Anterior cingulate cortex (tissue), 58 donors: ENCODE measurements at regions not wholly inside any gene's neighbourhood (a gene's known extent, or its start where the extent isn't known, plus 50 kb on each side); places are given as distances from the start of the nearest gene placed in this dataset.
"Not testable (repeated sequence)": the region's sequence is repeated elsewhere in the genome, so short reads cannot be mapped to it uniquely, and the experiment has no call there.

ENCODE experiments used
- DNase-seq, 58 donors: peaks; one replicate each; lab custom pipeline; 2025; lab: John Stamatoyannopoulos, UW

- no peak for DNase-seq
Measured at GRCh38 chr22:48834404-48834803, 993.3 kb downstream of the BRD1 start.

DNA sequence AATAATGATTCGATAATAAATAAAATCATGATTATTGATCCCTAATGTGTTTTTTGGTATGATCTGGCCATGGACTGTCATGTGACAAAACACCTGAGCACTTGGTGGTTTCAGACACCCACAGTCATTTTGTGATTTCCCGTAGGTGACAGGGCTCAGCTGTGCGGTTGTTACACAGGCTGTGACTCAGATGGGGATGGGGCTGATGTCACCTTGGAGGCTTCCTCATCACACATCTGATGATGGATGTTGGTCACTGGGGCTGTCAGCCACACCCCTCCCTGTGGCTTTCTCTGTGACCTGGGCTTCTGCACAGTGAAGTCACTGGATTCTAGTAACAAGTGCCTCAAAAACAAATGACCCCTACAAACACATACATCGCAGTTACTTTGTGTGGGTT is 995.1 kb downstream of the BRD1 start:
- no peak for DNase-seq

DNA sequence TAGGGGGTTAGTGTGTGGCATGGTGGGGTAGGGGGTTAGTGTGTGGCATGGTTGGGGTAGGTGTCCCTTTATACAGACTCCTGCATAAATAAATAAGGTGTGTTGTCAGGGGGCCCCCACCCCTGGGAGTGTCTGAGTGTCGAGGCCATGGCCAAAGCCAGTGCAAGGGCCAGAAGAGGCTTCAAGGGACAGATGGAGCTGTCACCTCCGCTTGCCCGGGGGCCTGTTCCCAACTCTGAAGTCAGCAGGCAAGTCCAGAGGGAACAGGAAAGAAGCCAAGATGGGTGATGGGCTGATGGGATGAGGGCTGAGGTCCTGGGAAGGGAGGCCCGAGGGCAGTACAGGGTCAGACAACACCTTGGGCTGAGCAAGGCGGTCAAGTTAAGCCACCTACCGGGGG is 997.8 kb downstream of the BRD1 start:
- no peak for DNase-seq

DNA sequence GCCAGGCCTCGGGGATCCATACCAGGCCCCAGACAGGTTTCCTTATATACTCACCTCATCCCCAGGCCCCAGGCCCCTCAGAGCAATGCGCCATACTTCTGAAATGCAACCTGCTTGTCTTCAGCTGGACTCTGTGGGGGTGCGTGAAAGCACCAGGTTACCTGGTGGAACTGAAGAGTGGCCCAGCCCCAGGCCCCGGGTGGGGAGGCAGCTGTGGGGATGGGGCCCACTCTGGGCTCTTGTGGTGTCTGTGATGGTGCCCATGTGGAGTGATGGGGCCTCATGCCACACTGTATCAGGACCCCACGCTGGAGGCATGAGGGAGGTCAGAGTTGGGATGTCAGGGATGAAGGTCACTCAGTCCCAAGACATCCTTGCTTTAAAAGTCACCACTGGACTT is 999.0 kb downstream of the BRD1 start:
- DNase-seq: no peak

GRCh38 chr22:48827904-48828555 is 999.6 kb downstream of the BRD1 start:
- DNase-seq: no peak

DNA sequence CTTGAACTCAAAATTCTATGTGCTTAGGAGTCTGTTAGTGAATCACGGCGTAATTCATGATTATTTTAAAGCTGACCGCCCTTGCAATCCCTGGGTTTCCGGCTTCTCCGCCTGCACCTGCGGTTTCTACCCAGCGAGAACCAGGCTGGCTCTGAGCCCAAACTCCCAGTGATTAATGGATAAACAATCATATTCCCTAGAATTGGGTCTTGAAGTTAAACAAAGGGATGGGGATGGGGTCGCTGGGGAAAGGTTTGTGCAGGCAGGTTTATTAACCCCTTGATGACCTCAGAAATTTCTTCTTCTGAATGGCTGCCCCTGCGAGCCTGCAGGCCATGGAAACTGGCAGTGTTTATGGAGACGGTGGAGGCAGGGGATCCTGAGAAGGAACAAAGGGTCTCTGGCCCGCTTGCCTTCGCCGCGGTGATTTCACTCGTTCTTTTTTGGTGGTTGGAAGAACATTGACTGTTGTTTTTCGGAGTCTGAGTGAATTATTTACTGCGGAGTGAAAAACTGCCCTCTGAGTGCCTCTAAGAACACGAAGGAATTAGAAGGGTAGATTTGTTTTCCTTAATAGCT is 1000.3 kb downstream of the BRD1 start:
- no peak for DNase-seq

DNA sequence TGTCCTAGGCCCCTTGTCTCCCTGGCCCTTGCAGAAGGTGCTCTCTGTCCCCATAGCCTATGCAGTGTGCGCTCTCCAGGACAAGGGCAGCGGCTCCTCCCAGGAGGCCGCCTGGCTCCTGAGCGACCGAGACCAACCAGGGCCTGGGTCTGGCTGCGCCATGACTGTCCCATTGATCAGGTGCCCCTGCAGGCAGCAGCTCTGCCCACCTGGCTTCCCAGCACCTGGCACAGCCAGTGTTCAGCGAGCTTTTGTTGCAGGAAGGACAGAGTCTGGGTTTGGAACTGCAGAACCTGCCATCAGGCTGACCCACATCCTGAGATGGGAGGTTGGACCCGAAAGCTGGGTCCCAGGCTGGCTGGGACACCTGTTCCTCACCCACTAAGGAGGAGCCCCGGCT is 1001.1 kb downstream of the BRD1 start:
- no peak for DNase-seq

GRCh38 chr22:48825802-48826520 is 1001.7 kb downstream of the BRD1 start:
- DNase-seq: no peak

- DNase-seq: peak in 13 of 58 donors; percentile 7 to 67 (median 36)
Measured at GRCh38 chr22:48824712-48825651, 1002.7 kb downstream of the BRD1 start.

- no peak for DNase-seq
Measured at GRCh38 chr22:48823941-48824340, 1003.7 kb downstream of the BRD1 start.

DNA sequence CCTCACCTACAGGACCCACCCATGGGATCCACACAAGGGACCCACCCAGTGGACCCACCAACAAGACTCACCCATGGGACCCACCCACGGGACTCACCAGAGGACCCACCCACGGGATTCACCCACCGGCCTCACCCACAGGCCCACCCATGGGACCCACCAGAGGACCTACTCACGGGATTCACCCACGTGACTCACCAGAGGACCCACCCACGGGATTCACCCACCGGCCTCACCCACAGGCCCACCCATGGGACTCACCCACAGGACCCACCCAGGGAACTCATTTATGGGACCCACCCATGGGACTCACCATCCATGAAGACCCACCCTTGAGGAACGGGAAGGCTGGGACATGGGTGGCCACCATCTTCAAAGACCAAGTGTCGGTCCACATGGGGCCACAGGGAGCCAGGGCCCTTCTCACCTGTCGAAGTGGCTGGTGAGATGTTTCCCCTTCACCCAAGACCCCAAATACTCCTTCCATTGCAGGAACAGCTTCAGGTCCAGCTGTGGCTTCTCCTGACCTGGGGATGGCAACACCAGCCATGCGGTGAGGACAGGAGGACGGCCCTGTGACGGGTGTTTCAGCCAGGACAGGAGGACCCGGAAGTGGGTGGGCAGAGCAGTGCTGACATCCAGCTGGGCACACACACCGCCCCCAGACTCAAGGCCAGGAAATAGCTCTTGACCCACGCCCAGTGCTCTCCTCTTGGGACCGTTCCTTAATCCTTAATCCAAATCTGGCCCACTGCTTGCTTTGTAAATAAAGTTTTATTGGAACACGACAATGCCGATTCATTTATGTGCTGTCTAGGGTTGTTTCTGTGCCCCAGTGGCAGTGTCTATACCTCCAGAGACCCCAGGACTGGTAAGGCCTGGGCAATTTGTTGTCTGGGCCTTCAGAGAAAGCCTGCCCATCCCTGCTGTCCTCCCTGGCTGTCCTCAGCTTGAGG is 1005.1 kb downstream of the BRD1 start:
- no peak for DNase-seq

DNA sequence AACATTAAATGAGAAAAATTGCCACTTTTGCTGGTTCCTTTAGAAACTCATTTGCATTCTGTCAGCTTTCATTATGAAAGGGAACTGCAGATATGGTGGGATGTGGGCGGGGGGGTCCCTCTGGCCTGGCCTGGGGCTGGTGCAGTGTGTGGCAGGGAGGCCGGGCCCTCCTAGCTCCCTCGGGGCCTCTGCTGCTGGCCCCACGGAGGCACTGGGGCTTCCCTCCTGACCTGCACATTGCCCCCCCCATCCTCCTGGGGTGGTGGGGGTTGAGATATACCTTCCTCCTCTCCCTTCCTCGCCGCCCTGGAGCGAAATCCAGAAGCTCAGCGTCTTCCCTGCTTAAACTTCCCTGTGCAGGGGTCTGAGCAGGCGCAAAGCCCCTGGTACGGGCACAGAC is 1005.9 kb downstream of the BRD1 start:
- DNase-seq: no peak

DNA sequence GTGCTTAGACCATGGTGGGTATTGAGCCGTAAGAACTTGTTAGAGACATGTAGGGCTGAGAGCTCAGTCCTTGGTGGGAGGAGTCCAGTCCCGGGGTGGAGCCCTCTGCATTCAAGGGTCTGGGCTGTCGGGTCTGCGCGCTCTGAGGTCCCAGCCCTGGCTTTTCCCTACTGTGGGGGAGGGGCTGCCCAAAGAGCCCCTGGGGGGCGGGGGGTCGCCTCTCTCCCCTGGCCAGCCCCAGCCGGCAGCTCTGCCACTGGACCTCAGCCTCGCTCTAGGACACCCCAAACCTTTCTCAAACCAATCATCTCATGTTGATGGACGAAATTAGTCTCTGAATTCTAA is 1006.4 kb downstream of the BRD1 start:
- no peak for DNase-seq

- no peak for DNase-seq
Measured at GRCh38 chr22:48820481-48821345, 1007.0 kb downstream of the BRD1 start.

- DNase-seq: no peak
Measured at GRCh38 chr22:48819961-48820360, 1007.7 kb downstream of the BRD1 start.

- no peak for DNase-seq
Measured at GRCh38 chr22:48819232-48819631, 1008.4 kb downstream of the BRD1 start.

DNA sequence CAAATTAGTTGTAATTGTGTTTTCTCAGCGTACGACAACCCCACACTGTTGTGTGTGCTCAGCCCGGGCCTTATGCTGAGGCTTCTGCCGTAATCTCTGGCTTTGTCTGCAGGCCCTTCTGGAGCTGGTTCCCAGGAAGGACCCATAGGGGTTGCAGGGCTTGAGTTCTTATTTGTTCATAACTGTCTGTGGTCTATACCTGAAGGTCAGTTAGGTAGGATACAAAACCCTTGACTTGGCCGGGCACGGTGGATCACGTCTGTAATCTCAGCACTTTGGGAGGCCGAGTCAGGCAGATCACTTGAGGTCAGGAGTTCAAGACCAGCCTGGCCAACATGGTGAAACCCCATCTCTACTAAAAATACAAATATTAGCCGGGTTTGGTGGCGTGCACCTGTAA is 1010.2 kb downstream of the BRD1 start:
- DNase-seq: not testable (repeated sequence)

DNA sequence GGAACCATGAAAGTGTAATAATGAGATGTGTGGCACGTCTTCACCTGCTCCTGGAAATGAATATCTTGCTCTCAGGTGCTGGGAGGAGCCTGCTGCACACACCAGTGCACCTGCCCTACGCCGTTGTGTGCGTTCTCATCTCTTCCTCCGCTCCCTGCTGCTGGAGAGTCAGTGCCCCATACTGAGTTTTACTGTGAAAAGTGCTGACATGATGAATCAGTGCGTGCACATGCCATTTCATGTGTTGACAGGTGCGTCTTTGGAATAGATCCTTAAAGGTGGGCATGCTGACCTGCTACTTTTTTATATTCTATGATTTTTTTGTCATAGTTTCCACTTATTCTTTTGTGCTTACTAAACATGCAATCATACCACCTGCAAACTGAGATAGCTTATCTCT is 1015.8 kb downstream of the BRD1 start:
- no peak for DNase-seq
